CD14-positive monocyte (primary cell): ENCODE measurements at regions not wholly inside any gene's neighbourhood (a gene's known extent, or its start where the extent isn't known, plus 50 kb on each side); places are given as distances from the start of the nearest gene placed in this dataset.

Experiments
- DNase-seq, 3 donors: peaks; one replicate each; pipeline ENCODE4 v3.0.0-alpha.2; 2011 to 2022
- H2AFZ ChIP-seq: 2 replicates; pipeline ENCODE4 v1.6.0; 2012; ENCODE audit warnings: mild to moderate bottlenecking, low read depth, low read length, inconsistent platforms; ENCODE audit not compliant: insufficient read depth, poor library complexity, severe bottlenecking
- H3K27ac ChIP-seq, 2 donors: 1 replicate in 1 of 2; 2 replicates in 1 of 2; pipeline ENCODE4 v1.5.1; 2012 to 2013; ENCODE audit warnings: low read length in 2 of 2, control low read depth in 1 of 2, inconsistent platforms in 1 of 2, low read depth in 1 of 2, mild to moderate bottlenecking in 1 of 2
- H3K27me3 ChIP-seq, 2 donors: one replicate each; pipeline versions ENCODE4 v1.6.0 to v1.6.1; 2011 to 2013; ENCODE audit warnings: low read length in 2 of 2; ENCODE audit not compliant: control insufficient read depth in 2 of 2, insufficient read depth in 2 of 2
- H3K36me3 ChIP-seq, 2 donors: replicated peaks in 1 of 2; 1 replicate in 1 of 2; 2 replicates in 1 of 2; pipeline versions ENCODE4 v1.5.1 to v1.6.1; 2012 to 2013; ENCODE audit warnings: low read length in 2 of 2, control low read depth in 1 of 2, inconsistent platforms in 1 of 2, mild to moderate bottlenecking in 1 of 2; ENCODE audit not compliant: insufficient read depth in 2 of 2, control insufficient read depth in 1 of 2
- H3K4me1 ChIP-seq, 2 donors: 1 replicate in 1 of 2; 2 replicates in 1 of 2; pipeline versions ENCODE4 v1.5.1 to v1.6.1; 2012 to 2013; ENCODE audit warnings: low read length in 2 of 2, control low read depth in 1 of 2, inconsistent platforms in 1 of 2, mild to moderate bottlenecking in 1 of 2, moderate library complexity in 1 of 2; ENCODE audit not compliant: insufficient read depth in 2 of 2, control insufficient read depth in 1 of 2
- H3K4me2 ChIP-seq: replicated peaks from 2 replicates; pipeline ENCODE3; 2012; ENCODE audit warnings: low read length, moderate library complexity, mild to moderate bottlenecking; ENCODE audit not compliant: poor library complexity, severe bottlenecking; ENCODE audit errors: extremely low read depth
- H3K4me3 ChIP-seq, 3 experiments: fragments of 200-600 bp in 1 of 3; sonication (generic) in 1 of 3; replicated peaks in 1 of 3; 1 replicate in 2 of 3; 2 replicates in 1 of 3; pipeline ENCODE4 v1.5.1; 2011 to 2013; ENCODE audit warnings: low read length in 3 of 3, mild to moderate bottlenecking in 3 of 3, control low read depth in 2 of 3, low read depth in 2 of 3, inconsistent platforms in 1 of 3, moderate library complexity in 1 of 3
- H3K79me2 ChIP-seq: 2 replicates; pipeline ENCODE4 v1.6.0; 2012; ENCODE audit warnings: mild to moderate bottlenecking, control low read depth, inconsistent platforms, low read length, moderate library complexity; ENCODE audit not compliant: insufficient read depth
- H3K9ac ChIP-seq: 2 replicates; pipeline ENCODE4 v1.6.0; 2017; ENCODE audit warnings: low read length, mild to moderate bottlenecking; ENCODE audit not compliant: insufficient read depth, poor library complexity, severe bottlenecking
- H3K9me3 ChIP-seq, 2 donors: replicated peaks in 1 of 2; 1 replicate in 1 of 2; 2 replicates in 1 of 2; pipeline versions ENCODE4 v1.5.1 to v1.6.1; 2012 to 2013; ENCODE audit warnings: low read length in 2 of 2, control low read depth in 1 of 2; ENCODE audit not compliant: control insufficient read depth in 1 of 2, insufficient read depth in 1 of 2
- H4K20me1 ChIP-seq: 2 replicates; pipeline ENCODE4 v1.6.0; 2012; ENCODE audit warnings: mild to moderate bottlenecking, low read length, control low read depth, moderate library complexity; ENCODE audit not compliant: insufficient read depth
- H3K27ac Mint-ChIP-seq, 7 donors: one replicate each; pipeline ENCODE4 v1.8.0; 2020; ENCODE audit warnings: mild to moderate bottlenecking in 7 of 7, mixed read lengths in 7 of 7, moderate library complexity in 6 of 7, inconsistent platforms in 2 of 7
- H3K27me3 Mint-ChIP-seq, 3 donors: one replicate each; pipeline ENCODE4 v1.8.0; 2021 to 2022; ENCODE audit warnings: low read depth in 3 of 3, mild to moderate bottlenecking in 3 of 3, mixed read lengths in 3 of 3, moderate library complexity in 3 of 3, inconsistent platforms in 1 of 3
- H3K36me3 Mint-ChIP-seq, 2 donors: one replicate each; pipeline ENCODE4 v1.8.0; 2020; ENCODE audit warnings: mixed read lengths in 2 of 2, inconsistent platforms in 1 of 2, mild to moderate bottlenecking in 1 of 2
- H3K4me1 Mint-ChIP-seq: one replicate; pipeline ENCODE4 v1.8.0; 2020; ENCODE audit warnings: mild to moderate bottlenecking, mixed read lengths
- H3K4me3 Mint-ChIP-seq, 2 donors: one replicate each; pipeline ENCODE4 v1.8.0; 2020; ENCODE audit warnings: mild to moderate bottlenecking in 2 of 2, mixed read lengths in 2 of 2, moderate library complexity in 1 of 2
- H3K9me3 Mint-ChIP-seq, 7 donors: one replicate each; pipeline ENCODE4 v1.8.0; 2020 to 2022; ENCODE audit warnings: mixed read lengths in 7 of 7, mild to moderate bottlenecking in 6 of 7, moderate library complexity in 6 of 7, inconsistent platforms in 2 of 7
- WGBS: methylation state at CpG from one replicate; pipeline ENCODE4 v1.1.5; 2013; ENCODE audit warnings: missing lambda C conversion rate; ENCODE audit not compliant: insufficient coverage; 5-methylcytosine and 5-hydroxymethylcytosine counted together
- intact Hi-C, 2 donors: fragments of 100-400 bp; cut with micrococcal nuclease; formaldehyde crosslinking; loops; one replicate each; pipeline versions ENCODE4 v1.15.0 to v1.15.1; 2023
- TF ChIP-seq, protein P1 (sequence below): fragments of 200-600 bp; IDR thresholded peaks from one replicate; pipeline ENCODE4 v1.8.0; 2022; ENCODE audit warnings: antibody characterized with exemption, mild to moderate bottlenecking

DNA sequence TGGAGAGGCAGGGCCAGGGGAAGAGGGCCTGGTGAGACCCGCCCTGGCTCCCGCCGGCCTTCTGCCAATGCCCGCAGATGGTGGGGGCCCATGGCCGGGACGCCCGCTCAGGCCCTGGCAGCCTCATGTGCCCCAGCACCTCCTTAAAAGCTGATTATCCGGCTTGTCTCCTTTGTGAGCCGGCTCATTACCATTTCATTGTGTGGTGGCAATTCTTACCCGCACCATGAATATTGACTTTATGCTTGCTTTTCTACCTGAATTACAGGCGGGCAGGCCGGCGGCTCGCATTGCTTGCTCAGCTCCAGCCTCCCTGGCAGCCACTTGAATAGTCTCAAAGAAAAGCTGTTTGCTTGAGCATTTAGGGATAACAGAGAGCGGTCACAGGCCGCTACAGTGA, 120.0 kb upstream of the JAG1 start:
- intact Hi-C loops, result no loop called here
- no peaks in the 10 kb centered on the region for H3K79me2 ChIP-seq
- no peak overlapping the region for H3K9ac ChIP-seq

DNA sequence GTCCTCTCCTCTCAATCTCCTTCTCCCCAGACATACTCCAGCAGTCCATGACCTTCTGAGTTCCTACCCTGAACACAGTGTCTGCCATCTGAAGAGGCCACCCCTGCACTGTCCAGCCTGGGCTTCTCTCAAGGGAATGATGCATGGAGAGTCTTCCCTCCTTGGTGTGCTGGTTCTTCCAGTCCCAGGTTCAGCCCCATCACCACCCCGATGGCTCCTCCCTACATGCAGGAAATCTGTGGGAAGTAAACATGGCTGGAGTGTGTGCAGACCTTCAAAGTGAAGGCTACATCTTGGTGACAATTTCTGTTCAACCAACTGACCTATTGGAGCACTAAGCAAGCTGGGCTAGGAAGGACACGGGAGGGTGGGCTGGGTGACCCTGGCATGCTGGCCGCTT, 121.0 kb upstream of the JAG1 start:
- H3K4me3 Mint-ChIP-seq, result no peak overlapping the region
- H3K4me1 ChIP-seq, result no peaks in the 10 kb centered on the region
- H3K79me2 ChIP-seq, result no peaks in the 10 kb centered on the region
- H3K4me1 Mint-ChIP-seq, result no peaks in the 10 kb centered on the region
- TF ChIP-seq, protein P1, sequence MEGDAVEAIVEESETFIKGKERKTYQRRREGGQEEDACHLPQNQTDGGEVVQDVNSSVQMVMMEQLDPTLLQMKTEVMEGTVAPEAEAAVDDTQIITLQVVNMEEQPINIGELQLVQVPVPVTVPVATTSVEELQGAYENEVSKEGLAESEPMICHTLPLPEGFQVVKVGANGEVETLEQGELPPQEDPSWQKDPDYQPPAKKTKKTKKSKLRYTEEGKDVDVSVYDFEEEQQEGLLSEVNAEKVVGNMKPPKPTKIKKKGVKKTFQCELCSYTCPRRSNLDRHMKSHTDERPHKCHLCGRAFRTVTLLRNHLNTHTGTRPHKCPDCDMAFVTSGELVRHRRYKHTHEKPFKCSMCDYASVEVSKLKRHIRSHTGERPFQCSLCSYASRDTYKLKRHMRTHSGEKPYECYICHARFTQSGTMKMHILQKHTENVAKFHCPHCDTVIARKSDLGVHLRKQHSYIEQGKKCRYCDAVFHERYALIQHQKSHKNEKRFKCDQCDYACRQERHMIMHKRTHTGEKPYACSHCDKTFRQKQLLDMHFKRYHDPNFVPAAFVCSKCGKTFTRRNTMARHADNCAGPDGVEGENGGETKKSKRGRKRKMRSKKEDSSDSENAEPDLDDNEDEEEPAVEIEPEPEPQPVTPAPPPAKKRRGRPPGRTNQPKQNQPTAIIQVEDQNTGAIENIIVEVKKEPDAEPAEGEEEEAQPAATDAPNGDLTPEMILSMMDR, result no peak
- intact Hi-C loops, result no loop called here
- H2AFZ ChIP-seq, result no peak overlapping the region
- no peak overlapping the region for H3K9ac ChIP-seq
- H3K9me3 ChIP-seq, result no peaks in the 10 kb centered on the region
- no peaks in the 10 kb centered on the region for H3K36me3 ChIP-seq
- no peak overlapping the region for H3K4me3 ChIP-seq
- no peaks in the 10 kb centered on the region for H3K27me3 ChIP-seq
- H3K36me3 Mint-ChIP-seq, result no peaks in the 10 kb centered on the region
- DNase-seq, result no peak
- H3K27me3 Mint-ChIP-seq, result no peaks in the 10 kb centered on the region
- 92% methylated on average over 2 of the region's 3 CpGs for WGBS
- H3K27ac ChIP-seq, result no peak overlapping the region
- no peak overlapping the region for H3K27ac Mint-ChIP-seq
- H4K20me1 ChIP-seq, result no peaks in the 10 kb centered on the region
- no peak overlapping the region for H3K4me2 ChIP-seq
- peaks cover 0 to 4% (median 0%) of the 10 kb centered on the region in 7 donors for H3K9me3 Mint-ChIP-seq

More for the DNA sequence above, 120.0 kb upstream of the JAG1 start:
- no peaks in the 10 kb centered on the region for H3K36me3 ChIP-seq
- H3K9me3 Mint-ChIP-seq, result peaks cover 0 to 2% (median 0%) of the 10 kb centered on the region in 7 donors
- WGBS, result over 99% methylated on average over 12 of the region's 16 CpGs
- H3K4me1 ChIP-seq, result no peaks in the 10 kb centered on the region
- no peak overlapping the region for H3K4me3 Mint-ChIP-seq
- no peaks in the 10 kb centered on the region for H3K36me3 Mint-ChIP-seq
- TF ChIP-seq, protein P1, result no peak
- no peaks in the 10 kb centered on the region for H4K20me1 ChIP-seq
- no peak overlapping the region for H3K4me3 ChIP-seq
- H3K27me3 ChIP-seq, result no peaks in the 10 kb centered on the region
- no peaks in the 10 kb centered on the region for H3K27me3 Mint-ChIP-seq
- DNase-seq, result no peak
- no peak overlapping the region for H3K4me2 ChIP-seq
- no peak overlapping the region for H3K27ac Mint-ChIP-seq
- H2AFZ ChIP-seq, result no peak overlapping the region
- no peak overlapping the region for H3K27ac ChIP-seq
- H3K9me3 ChIP-seq, result no peaks in the 10 kb centered on the region
- no peaks in the 10 kb centered on the region for H3K4me1 Mint-ChIP-seq
